ENCODE measurements at regions not wholly inside any gene's neighbourhood (a gene's known extent, or its start where the extent isn't known, plus 50 kb on each side); places are given as distances from the start of the nearest gene placed in this dataset.

- H3K4me3 ChIP-seq (ENCODE audit: low read depth, low read length), result no peak overlapping the region
- in situ Hi-C loops (cut with HindIII; ENCODE audit: low pct_ligation_motif_present, low sequenced_read_pairs), result no loop called here
- DNase-seq, result no peak
- TF ChIP-seq, protein P1, sequence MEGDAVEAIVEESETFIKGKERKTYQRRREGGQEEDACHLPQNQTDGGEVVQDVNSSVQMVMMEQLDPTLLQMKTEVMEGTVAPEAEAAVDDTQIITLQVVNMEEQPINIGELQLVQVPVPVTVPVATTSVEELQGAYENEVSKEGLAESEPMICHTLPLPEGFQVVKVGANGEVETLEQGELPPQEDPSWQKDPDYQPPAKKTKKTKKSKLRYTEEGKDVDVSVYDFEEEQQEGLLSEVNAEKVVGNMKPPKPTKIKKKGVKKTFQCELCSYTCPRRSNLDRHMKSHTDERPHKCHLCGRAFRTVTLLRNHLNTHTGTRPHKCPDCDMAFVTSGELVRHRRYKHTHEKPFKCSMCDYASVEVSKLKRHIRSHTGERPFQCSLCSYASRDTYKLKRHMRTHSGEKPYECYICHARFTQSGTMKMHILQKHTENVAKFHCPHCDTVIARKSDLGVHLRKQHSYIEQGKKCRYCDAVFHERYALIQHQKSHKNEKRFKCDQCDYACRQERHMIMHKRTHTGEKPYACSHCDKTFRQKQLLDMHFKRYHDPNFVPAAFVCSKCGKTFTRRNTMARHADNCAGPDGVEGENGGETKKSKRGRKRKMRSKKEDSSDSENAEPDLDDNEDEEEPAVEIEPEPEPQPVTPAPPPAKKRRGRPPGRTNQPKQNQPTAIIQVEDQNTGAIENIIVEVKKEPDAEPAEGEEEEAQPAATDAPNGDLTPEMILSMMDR (IDR thresholded peaks at IDR 0.05; ENCODE audit: low read depth, low read length, missing control alignments), result no peak
- H3K27ac ChIP-seq, result no peak overlapping the region
- no peaks in the 10 kb centered on the region for H3K36me3 ChIP-seq (replicated peaks)
- H3K27me3 ChIP-seq (replicated peaks), result no peaks in the 10 kb centered on the region
Measured at GRCh38 chr5:93874080-93874479, 132.7 kb upstream of the POU5F2 start.

- in situ Hi-C loops (cut with HindIII; ENCODE audit: low pct_ligation_motif_present, low sequenced_read_pairs), result no loop called here
Measured at GRCh38 chr5:93873211-93873736, 131.9 kb upstream of the POU5F2 start.

DNA sequence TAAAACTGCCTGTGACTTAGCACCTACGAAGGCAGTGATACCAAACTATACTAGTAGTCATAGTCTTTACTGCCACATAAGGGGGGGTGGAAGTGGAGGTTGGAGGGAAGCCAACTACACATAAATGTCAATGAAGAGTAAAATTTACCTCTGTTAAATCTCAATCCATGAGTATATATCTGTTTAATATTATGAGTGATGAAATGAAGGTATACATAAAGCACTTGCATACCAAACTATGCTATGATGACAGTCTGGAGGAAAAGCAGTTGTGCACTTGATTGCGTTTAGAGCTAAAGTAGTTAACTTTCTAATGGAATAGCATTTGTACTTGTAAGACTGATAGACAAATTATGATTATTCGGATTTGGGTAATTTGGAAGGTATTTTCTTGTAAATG lies 129.2 kb upstream of the POU5F2 start:
- in situ Hi-C loops (cut with HindIII; ENCODE audit: low pct_ligation_motif_present, low sequenced_read_pairs), result no loop called here
- no peak overlapping the region for H3K27ac ChIP-seq
- no peaks in the 10 kb centered on the region for H3K27me3 ChIP-seq (replicated peaks)
- DNase-seq, result no peak
- TF ChIP-seq, protein P1 (IDR thresholded peaks at IDR 0.05; ENCODE audit: low read depth, low read length, missing control alignments), result no peak
- no peaks in the 10 kb centered on the region for H3K36me3 ChIP-seq (replicated peaks)
- H3K4me3 ChIP-seq (ENCODE audit: low read depth, low read length), result no peak overlapping the region

More at GRCh38 chr5:93873211-93873736, 131.9 kb upstream of the POU5F2 start:
- no peaks in the 10 kb centered on the region for H3K27me3 ChIP-seq (replicated peaks)
- no peak overlapping the region for H3K4me3 ChIP-seq (ENCODE audit: low read depth, low read length)
- DNase-seq, result no peak
- TF ChIP-seq, protein P1 (IDR thresholded peaks at IDR 0.05; ENCODE audit: low read depth, low read length, missing control alignments), result no peak
- no peaks in the 10 kb centered on the region for H3K36me3 ChIP-seq (replicated peaks)
- no peak overlapping the region for H3K27ac ChIP-seq

DNA sequence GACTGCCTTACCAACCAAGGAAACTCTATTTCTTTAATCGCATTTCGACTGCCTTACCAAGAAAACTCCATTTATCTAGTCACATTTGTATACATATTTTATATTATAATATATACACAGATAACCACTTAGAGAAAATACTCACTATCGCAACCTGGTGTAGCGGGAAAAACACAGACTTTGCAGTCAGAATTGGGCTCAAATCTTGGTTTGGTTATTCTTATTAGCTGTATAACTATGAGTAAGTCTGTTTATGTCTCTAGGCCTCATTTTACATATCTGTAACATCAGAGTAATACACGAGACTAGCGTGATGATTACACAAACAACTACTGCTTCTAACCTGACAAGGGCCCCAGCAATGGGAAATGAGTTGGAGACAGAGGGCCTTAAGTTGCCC lies 127.5 kb upstream of the POU5F2 start:
- TF ChIP-seq, protein P1 (IDR thresholded peaks at IDR 0.05; ENCODE audit: low read depth, low read length, missing control alignments), result no peak
- no peak overlapping the region for H3K27ac ChIP-seq
- no peak overlapping the region for H3K4me3 ChIP-seq (ENCODE audit: low read depth, low read length)
- in situ Hi-C loops (cut with HindIII; ENCODE audit: low pct_ligation_motif_present, low sequenced_read_pairs), result no loop called here
- H3K27me3 ChIP-seq (replicated peaks), result no peaks in the 10 kb centered on the region
- H3K36me3 ChIP-seq (replicated peaks), result no peaks in the 10 kb centered on the region
- no peak for DNase-seq

- TF ChIP-seq, protein P1 (IDR thresholded peaks at IDR 0.05; ENCODE audit: low read depth, low read length, missing control alignments), result peak; percentile 29
- no peak overlapping the region for H3K27ac ChIP-seq
- in situ Hi-C loops (cut with HindIII; ENCODE audit: low pct_ligation_motif_present, low sequenced_read_pairs), result no loop called here
Measured at GRCh38 chr5:93850311-93850710, 108.9 kb upstream of the POU5F2 start.

DNA sequence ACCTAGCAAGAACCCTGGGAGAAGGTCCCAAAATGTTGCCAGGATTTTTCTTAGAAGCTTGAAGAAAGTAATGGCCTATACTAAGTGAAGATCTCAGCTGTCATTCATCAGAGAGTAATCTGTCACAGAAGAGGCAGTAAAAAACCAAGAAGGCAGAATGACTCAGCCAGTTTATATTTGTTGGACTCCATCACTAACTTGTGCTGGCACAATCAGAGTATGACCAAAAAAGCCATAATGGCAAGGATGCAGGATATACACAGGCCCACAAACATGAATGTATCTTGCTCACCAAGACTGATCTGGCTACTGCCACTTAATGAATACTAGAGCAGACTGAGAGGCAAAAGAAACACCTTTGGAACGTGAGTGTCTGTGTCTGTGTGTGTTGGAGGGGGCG lies 104.0 kb upstream of the POU5F2 start:
- in situ Hi-C loops (cut with HindIII; ENCODE audit: low pct_ligation_motif_present, low sequenced_read_pairs), result no loop called here
- no peak for DNase-seq

More at GRCh38 chr5:93850311-93850710, 108.9 kb upstream of the POU5F2 start:
- Histone ChIP-seq H3K4me3 (ENCODE audit: low read depth, low read length) (no peak overlapping the region), H3K36me3 (replicated peaks) (no peaks in the 10 kb centered on the region), H3K27me3 (replicated peaks) (no peaks in the 10 kb centered on the region)
- DNase-seq, result no peak

More for the DNA sequence above, 104.0 kb upstream of the POU5F2 start:
- no peak overlapping the region for H3K4me3 ChIP-seq (ENCODE audit: low read depth, low read length)
- TF ChIP-seq, protein P1 (IDR thresholded peaks at IDR 0.05; ENCODE audit: low read depth, low read length, missing control alignments), result no peak
- H3K27me3 ChIP-seq (replicated peaks), result no peaks in the 10 kb centered on the region
- no peaks in the 10 kb centered on the region for H3K36me3 ChIP-seq (replicated peaks)
- H3K27ac ChIP-seq, result no peak overlapping the region

All from brain microvascular endothelial cell (primary cell).